Activated CD8-positive, alpha-beta T cell treated with anti-CD3 and anti-CD28 coated beads, Interleukin-2, amount 10 ng/mL, durations not matched to agents 7 days and 5 days (primary cell): ENCODE measurements at regions not wholly inside any gene's neighbourhood (a gene's known extent, or its start where the extent isn't known, plus 50 kb on each side); places are given as distances from the start of the nearest gene placed in this dataset.

Experiments
- ATAC-seq: fragments of 150-1000 bp; cut with Tn5 transposase; one replicate; pipeline ENCODE4 v1.10.0; 2021; ENCODE audit warnings: moderate library complexity
- CTCF ChIA-PET: fragments of 350-600 bp; sonication (Branson Sonifier 250); formaldehyde crosslinking; loops from one replicate; lab custom pipeline; 2021; ENCODE audit warnings: antibody characterized with exemption; lab: Charles Lee
- POLR2A ChIA-PET: fragments of 350-600 bp; sonication (Branson Sonifier 250); formaldehyde crosslinking; loops from one replicate; lab custom pipeline; 2021; ENCODE audit warnings: antibody characterized with exemption; lab: Charles Lee
- DNase-seq: peaks from one replicate; pipeline ENCODE4 v3.0.0-alpha.2; 2020
- H3K27ac Mint-ChIP-seq: one replicate; pipeline ENCODE4 v1.8.0; 2021; ENCODE audit warnings: mild to moderate bottlenecking, mixed read lengths
- H3K27me3 Mint-ChIP-seq: one replicate; pipeline ENCODE4 v1.8.0; 2021; ENCODE audit warnings: low read depth, mixed read lengths
- H3K36me3 Mint-ChIP-seq: one replicate; pipeline ENCODE4 v1.8.0; 2021; ENCODE audit warnings: low read depth, mixed read lengths
- H3K4me1 Mint-ChIP-seq: one replicate; pipeline ENCODE4 v1.8.0; 2021; ENCODE audit warnings: low read depth, mixed read lengths
- H3K4me3 Mint-ChIP-seq: one replicate; pipeline ENCODE4 v1.8.0; 2021; ENCODE audit warnings: mild to moderate bottlenecking, mixed read lengths
- H3K9me3 Mint-ChIP-seq: one replicate; pipeline ENCODE4 v1.8.0; 2022; ENCODE audit warnings: mixed read lengths; ENCODE audit not compliant: insufficient read depth

- no peak overlapping the region for H3K4me3 Mint-ChIP-seq
- H3K9me3 Mint-ChIP-seq = no peaks in the 10 kb centered on the region
- POLR2A ChIA-PET = interaction anchor here (0.5 kb wide), 1 partner anchor 692 kb away, joined by 3 read pairs; no protein-coding TSS in a partner anchor
Observed at GRCh38 chr14:56482310-56482911, 97.2 kb upstream of the TMEM260 start.

DNA sequence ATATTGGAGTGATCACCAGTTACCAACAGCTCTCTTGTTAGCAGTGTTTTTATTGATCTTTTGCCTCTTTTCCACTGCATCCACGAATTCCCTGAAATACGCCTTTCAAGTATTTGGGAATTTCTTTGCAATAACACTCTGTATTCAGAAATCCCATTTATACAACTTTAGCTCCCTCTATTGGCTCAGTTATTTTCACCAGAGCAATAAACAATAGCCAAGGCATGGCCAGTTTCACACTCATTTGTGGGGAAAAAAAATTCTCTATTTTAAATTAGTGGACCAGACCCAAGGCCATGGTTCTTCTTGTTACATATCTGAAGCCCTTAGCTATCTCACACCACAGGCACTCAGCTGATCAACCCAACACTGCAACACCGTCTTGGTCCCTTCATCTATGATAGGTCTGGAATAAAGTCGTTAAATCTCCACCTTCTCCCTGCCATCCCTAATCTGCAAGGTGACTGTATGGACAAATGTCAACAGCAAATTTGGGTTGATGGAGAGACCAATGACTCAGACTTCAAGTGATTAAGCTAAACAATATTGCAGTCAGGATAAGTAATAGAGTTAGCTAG lies 92.4 kb upstream of the TMEM260 start:
- CTCF ChIA-PET = interaction anchor here (0.6 to 1.8 kb wide), 3 partner anchors 11 to 781 kb away, joined by 3 to 6 read pairs (median 3); no protein-coding TSS in a partner anchor
- Mint-ChIP-seq H3K4me3 (no peak overlapping the region), H3K36me3 (no peaks in the 10 kb centered on the region), H3K27me3 (peaks cover 5% of the 10 kb centered on the region), H3K4me1 (peaks cover 6% of the 10 kb centered on the region), H3K9me3 (no peaks in the 10 kb centered on the region), H3K27ac (no peak overlapping the region)
- POLR2A ChIA-PET = no interaction called here
- ATAC-seq = no peak
- DNase-seq = no peak

More at GRCh38 chr14:56482310-56482911, 97.2 kb upstream of the TMEM260 start:
- peak; percentile 24 for DNase-seq
- ATAC-seq = no peak
- no peaks in the 10 kb centered on the region for H3K36me3 Mint-ChIP-seq
- peaks cover 17% of the 10 kb centered on the region for H3K27me3 Mint-ChIP-seq
- H3K4me1 Mint-ChIP-seq = no peaks in the 10 kb centered on the region
- H3K27ac Mint-ChIP-seq = no peak overlapping the region
- CTCF ChIA-PET = interaction anchor here (1.2 kb wide), 1 partner anchor 8 kb away, joined by 4 read pairs; no protein-coding TSS in a partner anchor

DNA sequence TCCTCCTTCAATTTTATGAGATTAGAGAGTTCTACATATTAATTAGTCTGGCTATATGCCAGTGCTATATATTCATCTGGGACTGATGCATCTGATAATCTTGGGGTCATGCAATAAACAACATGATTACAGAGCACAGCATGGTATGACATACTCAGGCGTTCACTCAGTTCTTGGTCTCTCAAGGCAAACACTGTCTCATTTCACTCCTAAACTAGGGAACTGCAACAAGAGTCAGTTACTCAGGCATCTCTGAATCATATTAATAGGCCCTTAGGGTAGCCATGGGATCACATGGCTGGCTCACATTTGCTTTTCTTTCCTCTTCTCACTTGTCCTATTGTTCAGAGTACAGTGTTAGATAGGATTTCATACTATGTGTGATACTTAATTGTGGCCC lies 91.8 kb upstream of the TMEM260 start:
- Mint-ChIP-seq H3K27me3 (peaks cover 8% of the 10 kb centered on the region), H3K4me1 (peaks cover 6% of the 10 kb centered on the region), H3K36me3 (no peaks in the 10 kb centered on the region), H3K27ac (no peak overlapping the region), H3K4me3 (no peak overlapping the region), H3K9me3 (no peaks in the 10 kb centered on the region)
- CTCF ChIA-PET = interaction anchor here (0.8 to 1.8 kb wide), 2 partner anchors 11 to 13 kb away, joined by 3 to 6 read pairs; no protein-coding TSS in a partner anchor
- DNase-seq (no peak), ATAC-seq (no peak)
- POLR2A ChIA-PET = no interaction called here

GRCh38 chr14:56488306-56488705 lies 91.3 kb upstream of the TMEM260 start:
- Mint-ChIP-seq H3K27me3 (peaks cover 7% of the 10 kb centered on the region), H3K36me3 (no peaks in the 10 kb centered on the region), H3K4me1 (peaks cover 6% of the 10 kb centered on the region), H3K4me3 (no peak overlapping the region), H3K9me3 (no peaks in the 10 kb centered on the region), H3K27ac (no peak overlapping the region)
- POLR2A ChIA-PET = no interaction called here
- DNase-seq (no peak), ATAC-seq (no peak)
- CTCF ChIA-PET = interaction anchor here (3.3 kb wide), 1 partner anchor 14 kb away, joined by 10 read pairs; no protein-coding TSS in a partner anchor

GRCh38 chr14:56490379-56490778 lies 89.2 kb upstream of the TMEM260 start:
- Mint-ChIP-seq H3K36me3 (no peaks in the 10 kb centered on the region), H3K27me3 (peaks cover 5% of the 10 kb centered on the region), H3K4me3 (no peak overlapping the region), H3K9me3 (no peaks in the 10 kb centered on the region), H3K4me1 (peaks cover 6% of the 10 kb centered on the region), H3K27ac (no peak overlapping the region)
- no peak for ATAC-seq
- POLR2A ChIA-PET = no interaction called here
- no peak for DNase-seq
- CTCF ChIA-PET = interaction anchor here (0.5 to 3.3 kb wide), 31 partner anchors 8 to 1044 kb away, joined by 3 to 16 read pairs (median 4); partner anchors contain the start of gene TMEM260

- ChIA-PET CTCF (interaction anchor here (0.6 to 3.3 kb wide), 28 partner anchors 9 to 1042 kb away, joined by 3 to 16 read pairs (median 4); partner anchors contain the start of gene TMEM260), POLR2A (no interaction called here)
- Mint-ChIP-seq H3K27ac (no peak overlapping the region), H3K4me1 (peaks cover 6% of the 10 kb centered on the region), H3K36me3 (no peaks in the 10 kb centered on the region), H3K4me3 (no peak overlapping the region), H3K9me3 (no peaks in the 10 kb centered on the region), H3K27me3 (peaks cover 5% of the 10 kb centered on the region)
- DNase-seq (peak; percentile 48), ATAC-seq (peak; percentile 57)
Observed at GRCh38 chr14:56491299-56492285, 88.0 kb upstream of the TMEM260 start.

DNA sequence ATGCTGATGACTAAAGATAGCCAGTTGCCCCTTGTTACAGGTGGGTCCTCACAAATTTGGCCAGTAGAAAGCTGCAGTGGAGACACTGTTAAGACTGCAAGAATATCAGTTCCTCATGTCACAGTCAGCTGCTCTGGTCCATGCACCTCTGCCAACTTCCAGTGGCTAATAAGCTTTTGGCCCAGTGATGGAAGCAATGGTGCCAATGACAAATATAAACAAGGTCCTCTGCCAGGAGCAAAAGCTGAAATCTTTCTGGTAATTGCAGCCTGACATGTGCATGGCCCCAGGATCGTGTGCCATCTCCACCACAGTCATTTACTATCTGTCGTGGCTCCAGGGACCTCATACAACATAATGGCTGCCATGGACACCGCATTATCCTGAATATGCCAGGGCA lies 85.4 kb upstream of the TMEM260 start:
- Mint-ChIP-seq H3K9me3 (no peaks in the 10 kb centered on the region), H3K27ac (no peak overlapping the region), H3K27me3 (peaks cover 3% of the 10 kb centered on the region), H3K4me1 (peaks cover 6% of the 10 kb centered on the region), H3K4me3 (no peak overlapping the region), H3K36me3 (no peaks in the 10 kb centered on the region)
- ATAC-seq (no peak), DNase-seq (no peak)
- ChIA-PET POLR2A (interaction anchor here (0.6 kb wide), 1 partner anchor 635 kb away, joined by 3 read pairs; no protein-coding TSS in a partner anchor), CTCF (no interaction called here)

DNA sequence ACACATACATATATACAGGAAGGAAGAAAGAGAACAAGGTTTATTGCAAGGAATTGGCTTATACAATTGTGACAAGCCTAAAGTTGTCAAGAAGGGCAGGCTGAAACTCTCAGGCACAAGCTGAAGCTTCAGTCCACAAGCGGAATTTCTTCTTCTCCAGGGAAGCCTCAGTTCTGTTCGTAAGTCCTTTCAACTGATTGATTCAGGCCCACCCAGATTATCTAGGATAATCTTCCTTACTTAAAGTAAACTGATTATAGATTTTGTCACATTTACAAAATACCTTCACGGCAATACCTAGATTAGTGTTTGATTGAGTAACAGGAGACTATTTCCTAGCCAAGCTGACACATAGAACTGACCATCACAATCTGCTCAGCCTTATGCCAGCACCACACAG lies 81.5 kb upstream of the TMEM260 start:
- H3K9me3 Mint-ChIP-seq = no peaks in the 10 kb centered on the region
- no peaks in the 10 kb centered on the region for H3K36me3 Mint-ChIP-seq
- POLR2A ChIA-PET = no interaction called here
- no peaks in the 10 kb centered on the region for H3K4me1 Mint-ChIP-seq
- H3K27me3 Mint-ChIP-seq = no peaks in the 10 kb centered on the region
- DNase-seq = no peak
- no peak overlapping the region for H3K4me3 Mint-ChIP-seq
- ATAC-seq = no peak
- H3K27ac Mint-ChIP-seq = no peak overlapping the region
- CTCF ChIA-PET = no interaction called here

GRCh38 chr14:56501909-56502530 lies 77.6 kb upstream of the TMEM260 start:
- POLR2A ChIA-PET = no interaction called here
- H3K27me3 Mint-ChIP-seq = peaks cover 10% of the 10 kb centered on the region
- no peaks in the 10 kb centered on the region for H3K4me1 Mint-ChIP-seq

DNA sequence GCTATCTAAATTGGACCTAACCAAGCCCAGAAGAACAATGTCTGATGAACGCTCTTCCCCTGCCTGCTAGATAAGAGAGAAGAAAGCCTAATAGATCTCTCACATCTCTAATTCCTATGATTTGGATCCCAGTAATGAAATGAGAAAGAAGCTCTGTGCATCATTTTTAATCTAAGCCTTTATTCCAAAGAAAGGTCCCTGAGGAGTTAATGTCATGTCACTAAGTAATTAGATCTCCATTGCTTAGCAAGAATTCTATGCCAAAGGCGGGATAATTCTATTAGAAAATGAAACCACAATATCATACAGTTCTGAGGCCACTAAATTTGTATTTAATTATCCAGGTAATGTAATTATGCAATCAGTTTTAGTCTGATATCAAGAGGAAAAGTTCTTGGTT lies 74.2 kb upstream of the TMEM260 start:
- H3K36me3 Mint-ChIP-seq = no peaks in the 10 kb centered on the region
- H3K9me3 Mint-ChIP-seq = no peaks in the 10 kb centered on the region
- H3K4me1 Mint-ChIP-seq = no peaks in the 10 kb centered on the region
- CTCF ChIA-PET = interaction anchor here (1.4 kb wide), 1 partner anchor 14 kb away, joined by 5 read pairs; no protein-coding TSS in a partner anchor
- no peak overlapping the region for H3K4me3 Mint-ChIP-seq
- no peak overlapping the region for H3K27ac Mint-ChIP-seq
- ATAC-seq = no peak
- no peak for DNase-seq
- POLR2A ChIA-PET = no interaction called here
- H3K27me3 Mint-ChIP-seq = peaks cover 10% of the 10 kb centered on the region

More at GRCh38 chr14:56501909-56502530, 77.6 kb upstream of the TMEM260 start:
- Mint-ChIP-seq H3K9me3 (no peaks in the 10 kb centered on the region), H3K27ac (no peak overlapping the region), H3K4me3 (no peak overlapping the region), H3K36me3 (no peaks in the 10 kb centered on the region)
- DNase-seq (no peak), ATAC-seq (no peak)
- CTCF ChIA-PET = no interaction called here

- ATAC-seq (no peak), DNase-seq (no peak)
- Mint-ChIP-seq H3K9me3 (no peaks in the 10 kb centered on the region), H3K4me3 (no peak overlapping the region), H3K4me1 (no peaks in the 10 kb centered on the region), H3K36me3 (no peaks in the 10 kb centered on the region), H3K27ac (no peak overlapping the region), H3K27me3 (peaks cover 9% of the 10 kb centered on the region)
- ChIA-PET CTCF (no interaction called here), POLR2A (no interaction called here)
Observed at GRCh38 chr14:56512521-56512920, 67.1 kb upstream of the TMEM260 start.
